ENCODE measurements at regions not wholly inside any gene's neighbourhood (a gene's known extent, or its start where the extent isn't known, plus 50 kb on each side); places are given as distances from the start of the nearest gene placed in this dataset.

DNA sequence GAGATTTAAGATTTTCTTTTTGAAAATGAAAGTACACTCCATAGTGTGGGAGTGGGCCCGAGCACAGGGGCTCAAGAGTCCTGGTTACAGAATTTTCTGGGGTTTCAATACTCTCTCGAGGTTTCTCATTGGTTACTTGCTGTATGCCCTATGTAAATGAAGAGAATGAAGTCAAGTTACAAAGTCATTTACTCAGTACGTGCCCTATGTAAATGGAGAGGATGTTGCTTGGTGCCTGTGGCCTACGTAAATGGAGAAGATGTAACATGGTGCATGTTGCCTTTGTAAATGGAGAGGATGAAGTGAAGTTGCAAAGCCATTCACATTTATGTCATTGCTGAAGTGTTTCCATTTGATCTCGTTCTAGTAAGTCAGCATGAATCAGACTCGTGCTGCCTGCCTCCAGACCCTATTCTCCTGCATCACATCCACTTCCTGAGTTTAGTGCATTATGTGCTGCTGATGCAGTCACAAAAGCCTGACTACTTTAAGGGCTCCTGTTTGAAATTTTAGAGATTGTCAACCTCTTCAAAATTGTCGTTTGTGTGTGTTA, 302.0 kb downstream of the ZBBX start:
- ATAC-seq: no peak
- Histone ChIP-seq H3K27ac (no peak overlapping the region), H3K36me3 (no peaks in the 10 kb centered on the region), H3K4me1 (no peaks in the 10 kb centered on the region), H3K27me3 (no peaks in the 10 kb centered on the region), H3K4me3 (no peak overlapping the region), H3K9me3 (no peaks in the 10 kb centered on the region)
- WGBS, 2 donors (ENCODE audit: low coverage in 1 of 2): 72 to 75% methylated on average over 6 to 7 of the region's 7 CpGs
- no peak for TF ChIP-seq POLR2AphosphoS5 (IDR thresholded peaks at IDR 0.05)
- TF ChIP-seq EP300 (IDR thresholded peaks at IDR 0.05): no peak
- TF ChIP-seq, protein P1, sequence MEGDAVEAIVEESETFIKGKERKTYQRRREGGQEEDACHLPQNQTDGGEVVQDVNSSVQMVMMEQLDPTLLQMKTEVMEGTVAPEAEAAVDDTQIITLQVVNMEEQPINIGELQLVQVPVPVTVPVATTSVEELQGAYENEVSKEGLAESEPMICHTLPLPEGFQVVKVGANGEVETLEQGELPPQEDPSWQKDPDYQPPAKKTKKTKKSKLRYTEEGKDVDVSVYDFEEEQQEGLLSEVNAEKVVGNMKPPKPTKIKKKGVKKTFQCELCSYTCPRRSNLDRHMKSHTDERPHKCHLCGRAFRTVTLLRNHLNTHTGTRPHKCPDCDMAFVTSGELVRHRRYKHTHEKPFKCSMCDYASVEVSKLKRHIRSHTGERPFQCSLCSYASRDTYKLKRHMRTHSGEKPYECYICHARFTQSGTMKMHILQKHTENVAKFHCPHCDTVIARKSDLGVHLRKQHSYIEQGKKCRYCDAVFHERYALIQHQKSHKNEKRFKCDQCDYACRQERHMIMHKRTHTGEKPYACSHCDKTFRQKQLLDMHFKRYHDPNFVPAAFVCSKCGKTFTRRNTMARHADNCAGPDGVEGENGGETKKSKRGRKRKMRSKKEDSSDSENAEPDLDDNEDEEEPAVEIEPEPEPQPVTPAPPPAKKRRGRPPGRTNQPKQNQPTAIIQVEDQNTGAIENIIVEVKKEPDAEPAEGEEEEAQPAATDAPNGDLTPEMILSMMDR (IDR thresholded peaks at IDR 0.05): no peak
- no peak for TF ChIP-seq POLR2A (IDR thresholded peaks at IDR 0.05)

DNA sequence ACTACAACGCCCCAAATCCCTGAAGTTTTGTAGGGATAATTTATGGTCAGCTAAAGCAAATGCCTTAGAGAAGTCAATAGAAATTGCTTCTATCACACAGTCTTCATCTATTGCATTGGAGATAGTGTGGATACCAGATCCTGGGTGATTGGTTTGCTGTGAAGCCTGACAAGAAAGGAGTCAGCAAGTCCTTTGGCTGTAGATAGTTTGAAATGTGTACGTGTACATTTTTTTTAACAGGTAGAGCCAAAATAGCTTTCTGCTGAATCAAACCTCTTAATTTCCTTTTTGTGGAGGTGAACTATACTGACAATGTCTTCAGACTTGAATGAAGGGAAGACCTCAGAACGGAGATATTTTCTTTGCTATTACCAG, 312.3 kb downstream of the ZBBX start:
- no peaks in the 10 kb centered on the region for H3K4me1 ChIP-seq
- H3K9me3 ChIP-seq: no peaks in the 10 kb centered on the region
- H3K36me3 ChIP-seq: no peaks in the 10 kb centered on the region
- ATAC-seq: no peak
- no peak overlapping the region for H3K4me3 ChIP-seq
- WGBS, 2 donors (ENCODE audit: low coverage in 1 of 2): 62% methylated on average over 3 of the region's 3 CpGs
- H3K27ac ChIP-seq: no peak overlapping the region
- TF ChIP-seq EP300 (IDR thresholded peaks at IDR 0.05) (no peak), POLR2AphosphoS5 (IDR thresholded peaks at IDR 0.05) (no peak), POLR2A (IDR thresholded peaks at IDR 0.05) (no peak)
- TF ChIP-seq, protein P1 (IDR thresholded peaks at IDR 0.05): no peak
- H3K27me3 ChIP-seq: no peaks in the 10 kb centered on the region

DNA sequence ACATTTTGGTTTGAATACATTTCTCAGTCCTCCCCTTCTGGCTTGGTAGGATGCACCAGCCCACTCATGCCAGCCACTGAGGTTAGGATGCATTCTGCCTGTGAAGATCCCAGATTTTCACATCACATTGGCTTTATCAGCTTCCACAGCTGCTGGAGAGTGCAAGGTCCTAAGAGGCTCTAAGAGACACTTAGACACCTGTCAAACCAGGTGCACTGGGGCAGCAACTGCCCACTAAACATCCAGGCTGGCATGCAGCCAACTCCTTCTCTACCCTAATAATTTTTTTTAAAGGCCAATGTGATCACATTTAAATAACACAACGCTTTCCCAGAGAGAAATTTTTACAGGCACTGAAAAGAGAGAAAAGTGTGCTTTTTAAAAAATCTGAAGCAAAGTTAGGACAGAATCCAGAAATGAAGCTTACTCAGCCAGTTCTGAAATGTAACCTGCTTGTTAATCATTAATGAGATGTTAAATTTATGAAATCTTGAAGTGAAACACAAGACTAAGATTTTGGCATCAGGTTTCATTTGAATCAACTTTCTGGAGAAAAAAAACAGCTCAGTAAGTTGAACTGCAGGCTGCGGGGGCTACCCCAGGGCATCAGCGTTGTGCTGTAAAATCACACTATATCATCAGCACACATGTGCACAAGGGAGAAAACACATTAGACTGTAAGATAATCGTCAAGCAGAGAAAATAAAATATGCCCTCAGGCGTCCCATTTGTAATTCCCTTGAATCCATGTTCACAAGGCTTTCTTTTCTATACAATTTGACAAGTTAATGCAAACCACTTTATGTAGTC, 312.9 kb downstream of the ZBBX start:
- H3K4me1 ChIP-seq: no peaks in the 10 kb centered on the region
- no peaks in the 10 kb centered on the region for H3K9me3 ChIP-seq
- ATAC-seq: no peak
- TF ChIP-seq POLR2A (IDR thresholded peaks at IDR 0.05) (no peak), POLR2AphosphoS5 (IDR thresholded peaks at IDR 0.05) (no peak), EP300 (IDR thresholded peaks at IDR 0.05) (no peak)
- TF ChIP-seq, protein P1 (IDR thresholded peaks at IDR 0.05): no peak
- H3K27ac ChIP-seq: no peak overlapping the region
- no peak overlapping the region for H3K4me3 ChIP-seq
- H3K36me3 ChIP-seq: no peaks in the 10 kb centered on the region
- H3K27me3 ChIP-seq: no peaks in the 10 kb centered on the region
- WGBS, 2 donors (ENCODE audit: low coverage in 1 of 2): 32 to 36% methylated on average over 5 of the region's 5 CpGs

DNA sequence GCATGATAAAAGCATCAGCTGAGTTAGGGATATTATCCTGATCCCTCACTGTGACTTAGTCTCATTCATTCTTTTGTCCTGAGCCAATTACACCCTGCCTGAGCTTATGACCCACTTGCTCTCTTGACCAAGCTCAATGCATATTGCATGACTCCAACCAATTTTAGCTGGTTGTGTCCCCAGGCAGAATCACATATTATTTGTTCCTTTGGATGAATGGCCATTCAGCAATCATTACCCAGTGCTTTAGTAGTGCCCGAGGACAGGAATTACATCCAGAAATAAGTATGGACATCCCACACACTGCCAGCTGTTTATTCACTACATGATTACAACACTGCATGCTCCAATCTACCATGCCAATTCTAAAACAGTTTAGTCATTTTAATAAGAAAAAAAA, 322.5 kb downstream of the ZBBX start:
- Histone ChIP-seq H3K27me3 (no peaks in the 10 kb centered on the region), H3K36me3 (no peaks in the 10 kb centered on the region), H3K27ac (no peak overlapping the region), H3K4me3 (no peak overlapping the region), H3K9me3 (peaks cover 0 to 7% (median 0%) of the 10 kb centered on the region in 3 donors), H3K4me1 (no peaks in the 10 kb centered on the region)
- no peak for ATAC-seq
- TF ChIP-seq POLR2AphosphoS5 (IDR thresholded peaks at IDR 0.05) (no peak), POLR2A (IDR thresholded peaks at IDR 0.05) (no peak), EP300 (IDR thresholded peaks at IDR 0.05) (no peak)
- TF ChIP-seq, protein P1 (IDR thresholded peaks at IDR 0.05): no peak
- WGBS, 2 donors (ENCODE audit: low coverage in 1 of 2): 78 to 85% methylated on average over 1 of the region's 1 CpG

DNA sequence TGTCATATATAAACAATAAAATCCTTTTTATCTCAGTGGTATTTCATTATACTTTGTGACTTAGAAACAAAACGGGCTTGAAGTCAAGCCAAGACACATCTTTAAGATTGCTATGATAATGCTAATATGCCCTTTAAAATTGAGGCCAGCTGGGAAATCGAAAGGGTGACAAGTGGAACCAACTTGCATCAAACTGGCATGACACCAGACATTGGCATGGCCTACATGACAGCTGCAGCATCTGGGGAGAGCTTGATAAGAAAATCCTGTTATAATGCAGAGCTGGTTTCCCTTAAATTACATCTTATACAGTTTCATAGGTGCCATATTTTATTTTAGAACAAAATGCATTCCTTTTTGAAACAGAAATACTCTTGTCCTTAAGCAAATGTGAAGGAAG, 325.2 kb downstream of the ZBBX start:
- no peak overlapping the region for H3K4me3 ChIP-seq
- H3K27ac ChIP-seq: no peak overlapping the region
- TF ChIP-seq EP300 (IDR thresholded peaks at IDR 0.05) (no peak), POLR2A (IDR thresholded peaks at IDR 0.05) (no peak), POLR2AphosphoS5 (IDR thresholded peaks at IDR 0.05) (no peak)
- TF ChIP-seq, protein P1 (IDR thresholded peaks at IDR 0.05): no peak
- peaks cover 0 to 7% (median 0%) of the 10 kb centered on the region in 3 donors for H3K9me3 ChIP-seq
- WGBS, 2 donors (ENCODE audit: low coverage in 1 of 2): 30 to 60% methylated on average over 2 of the region's 2 CpGs
- no peaks in the 10 kb centered on the region for H3K4me1 ChIP-seq
- H3K27me3 ChIP-seq: no peaks in the 10 kb centered on the region
- H3K36me3 ChIP-seq: no peaks in the 10 kb centered on the region
- no peak for ATAC-seq

Measured in gastroesophageal sphincter (tissue), 4 donors.